IPS-18a (cell line): ENCODE measurements at regions not wholly inside any gene's neighbourhood (a gene's known extent, or its start where the extent isn't known, plus 50 kb on each side); places are given as distances from the start of the nearest gene placed in this dataset.

Experiments used
- H3K27ac ChIP-seq: one replicate; pipeline ENCODE4 v1.5.1; 2013; ENCODE audit warnings: low read length
- H3K27me3 ChIP-seq: one replicate; pipeline ENCODE4 v1.6.1; 2013; ENCODE audit warnings: mild to moderate bottlenecking, low read length; ENCODE audit not compliant: control insufficient read depth, insufficient read depth
- H3K36me3 ChIP-seq: one replicate; pipeline ENCODE4 v1.6.1; 2013; ENCODE audit warnings: low read depth, low read length; ENCODE audit not compliant: control insufficient read depth
- H3K4me1 ChIP-seq: one replicate; pipeline ENCODE4 v1.6.1; 2013; ENCODE audit warnings: low read depth, low read length; ENCODE audit not compliant: control insufficient read depth
- H3K4me3 ChIP-seq: one replicate; pipeline ENCODE4 v1.5.1; 2013; ENCODE audit warnings: low read length
- H3K9ac ChIP-seq: one replicate; pipeline ENCODE4 v1.6.1; 2013; ENCODE audit warnings: mild to moderate bottlenecking, low read length, moderate library complexity
- H3K9me3 ChIP-seq: one replicate; pipeline ENCODE4 v1.6.1; 2013; ENCODE audit warnings: low read depth, low read length; ENCODE audit not compliant: control insufficient read depth

- Histone ChIP-seq H3K36me3 (no peaks in the 10 kb centered on the region), H3K4me1 (no peaks in the 10 kb centered on the region), H3K9ac (no peak overlapping the region), H3K27ac (no peak overlapping the region), H3K9me3 (no peaks in the 10 kb centered on the region), H3K27me3 (no peaks in the 10 kb centered on the region), H3K4me3 (no peak overlapping the region)
Measured at GRCh38 chr2:205860181-205860580, 177.9 kb downstream of the NRP2 start.

- no peaks in the 10 kb centered on the region for H3K27me3 ChIP-seq
- H3K9ac ChIP-seq = no peak overlapping the region
- no peaks in the 10 kb centered on the region for H3K36me3 ChIP-seq
- H3K27ac ChIP-seq = no peak overlapping the region
- H3K9me3 ChIP-seq = no peaks in the 10 kb centered on the region
- H3K4me3 ChIP-seq = no peak overlapping the region
- no peaks in the 10 kb centered on the region for H3K4me1 ChIP-seq
Measured at GRCh38 chr2:205858881-205859441, 176.7 kb downstream of the NRP2 start.

GRCh38 chr2:205858275-205858674 is 176.0 kb downstream of the NRP2 start:
- Histone ChIP-seq H3K9me3 (no peaks in the 10 kb centered on the region), H3K27ac (no peak overlapping the region), H3K4me3 (no peak overlapping the region), H3K27me3 (no peaks in the 10 kb centered on the region), H3K4me1 (no peaks in the 10 kb centered on the region), H3K9ac (no peak overlapping the region), H3K36me3 (no peaks in the 10 kb centered on the region)

- Histone ChIP-seq H3K9me3 (no peaks in the 10 kb centered on the region), H3K4me1 (no peaks in the 10 kb centered on the region), H3K4me3 (no peak overlapping the region), H3K36me3 (no peaks in the 10 kb centered on the region), H3K9ac (no peak overlapping the region), H3K27ac (no peak overlapping the region), H3K27me3 (no peaks in the 10 kb centered on the region)
Measured at GRCh38 chr2:205857520-205858237, 175.4 kb downstream of the NRP2 start.

GRCh38 chr2:205852457-205852856 is 170.2 kb downstream of the NRP2 start:
- no peaks in the 10 kb centered on the region for H3K9me3 ChIP-seq
- no peaks in the 10 kb centered on the region for H3K4me1 ChIP-seq
- no peaks in the 10 kb centered on the region for H3K27me3 ChIP-seq
- H3K9ac ChIP-seq = no peak overlapping the region
- no peaks in the 10 kb centered on the region for H3K36me3 ChIP-seq
- no peak overlapping the region for H3K4me3 ChIP-seq
- H3K27ac ChIP-seq = no peak overlapping the region

- Histone ChIP-seq H3K9ac (no peak overlapping the region), H3K4me1 (no peaks in the 10 kb centered on the region), H3K27me3 (no peaks in the 10 kb centered on the region), H3K9me3 (no peaks in the 10 kb centered on the region), H3K27ac (no peak overlapping the region), H3K36me3 (no peaks in the 10 kb centered on the region), H3K4me3 (no peak overlapping the region)
Measured at GRCh38 chr2:205850611-205851010, 168.3 kb downstream of the NRP2 start.

GRCh38 chr2:205850132-205850531 is 167.8 kb downstream of the NRP2 start:
- Histone ChIP-seq H3K9ac (no peak overlapping the region), H3K27ac (no peak overlapping the region), H3K9me3 (no peaks in the 10 kb centered on the region), H3K36me3 (no peaks in the 10 kb centered on the region), H3K4me3 (no peak overlapping the region), H3K27me3 (no peaks in the 10 kb centered on the region), H3K4me1 (no peaks in the 10 kb centered on the region)

- H3K4me3 ChIP-seq = no peak overlapping the region
- H3K27me3 ChIP-seq = no peaks in the 10 kb centered on the region
Measured at GRCh38 chr2:205849136-205849535, 166.8 kb downstream of the NRP2 start.

GRCh38 chr2:205848601-205849000 is 166.3 kb downstream of the NRP2 start:
- Histone ChIP-seq H3K9me3 (no peaks in the 10 kb centered on the region), H3K27ac (no peak overlapping the region), H3K9ac (no peak overlapping the region), H3K27me3 (no peaks in the 10 kb centered on the region), H3K36me3 (no peaks in the 10 kb centered on the region), H3K4me1 (no peaks in the 10 kb centered on the region), H3K4me3 (no peak overlapping the region)

More at GRCh38 chr2:205849136-205849535, 166.8 kb downstream of the NRP2 start:
- no peak overlapping the region for H3K27ac ChIP-seq
- no peaks in the 10 kb centered on the region for H3K9me3 ChIP-seq
- H3K9ac ChIP-seq = no peak overlapping the region
- H3K4me1 ChIP-seq = no peaks in the 10 kb centered on the region
- no peaks in the 10 kb centered on the region for H3K36me3 ChIP-seq
